GM12892 (cell line): ENCODE measurements at regions not wholly inside any gene's neighbourhood (a gene's known extent, or its start where the extent isn't known, plus 50 kb on each side); places are given as distances from the start of the nearest gene placed in this dataset.

Source experiments
- POLR2A ChIP-seq: IDR thresholded peaks from 2 replicates; pipeline ENCODE4 v1.6.1; 2011; ENCODE audit warnings: low read depth, low read length, control low read depth
- TAF1 ChIP-seq: IDR thresholded peaks from 2 replicates; pipeline ENCODE4 v1.6.1; 2011; ENCODE audit warnings: low read depth, mild to moderate bottlenecking, control low read depth, low read length, borderline replicate concordance

DNA sequence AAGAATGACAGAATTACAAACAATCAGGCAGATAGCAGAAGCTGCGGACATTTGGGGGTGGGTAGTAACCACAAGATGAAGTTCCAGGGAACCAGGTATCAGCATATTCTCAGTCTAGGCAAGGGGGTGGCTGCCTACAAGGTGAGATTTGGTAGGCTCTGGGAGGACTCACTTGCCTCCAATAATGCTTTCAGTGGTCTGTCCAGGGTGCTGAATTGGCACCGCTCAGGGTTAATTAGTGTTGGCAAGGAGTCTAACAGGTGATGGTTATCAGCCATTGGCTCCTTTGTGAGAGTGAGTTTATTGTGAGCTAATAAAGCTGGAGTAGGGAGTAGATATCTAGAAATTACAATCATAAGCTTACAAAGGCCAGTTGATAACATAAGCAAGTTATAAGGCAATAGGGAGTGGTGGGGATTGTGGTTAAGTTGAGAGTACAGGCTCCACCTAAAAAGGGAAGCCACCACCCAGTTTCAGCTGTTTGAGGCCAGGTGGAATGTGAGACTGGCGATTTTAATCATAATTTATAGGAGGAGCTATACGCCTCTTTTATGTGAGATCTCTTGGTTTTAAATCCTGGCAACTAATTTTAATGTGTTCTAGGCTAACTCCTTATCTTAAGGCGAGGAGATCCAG is 320.5 kb downstream of the MIAT start:
- no peak for TF ChIP-seq POLR2A
- no peak for TF ChIP-seq TAF1
